HuH-7 (cell line): ENCODE measurements at regions not wholly inside any gene's neighbourhood (a gene's known extent, or its start where the extent isn't known, plus 50 kb on each side); places are given as distances from the start of the nearest gene placed in this dataset.

Experiments
- DNase-seq: peaks from one replicate; pipeline ENCODE4 v3.0.0; 2011; ENCODE audit warnings: low spot score

GRCh38 chr16:50878536-50878935 lies 136.7 kb downstream of the CYLD start:
- no peak for DNase-seq

- DNase-seq: no peak
Measured at GRCh38 chr16:50876263-50876662, 134.4 kb downstream of the CYLD start.

GRCh38 chr16:50868577-50868976 lies 126.7 kb downstream of the CYLD start:
- DNase-seq: no peak

- DNase-seq: no peak
Measured at GRCh38 chr16:50866806-50867205, 124.9 kb downstream of the CYLD start.

- no peak for DNase-seq
Measured at GRCh38 chr16:50864386-50864785, 122.5 kb downstream of the CYLD start.

- DNase-seq: no peak
Measured at GRCh38 chr16:50863644-50864144, 121.8 kb downstream of the CYLD start.

- DNase-seq: no peak
Measured at GRCh38 chr16:50862818-50863643, 121.1 kb downstream of the CYLD start.

- DNase-seq: no peak
Measured at GRCh38 chr16:50861970-50862411, 120.1 kb downstream of the CYLD start.

- DNase-seq: no peak
Measured at GRCh38 chr16:50861451-50861850, 119.6 kb downstream of the CYLD start.

- peak; percentile 15 for DNase-seq
Measured at GRCh38 chr16:50859628-50860360, 117.9 kb downstream of the CYLD start.

- no peak for DNase-seq
Measured at GRCh38 chr16:50858877-50859627, 117.2 kb downstream of the CYLD start.

- DNase-seq: no peak
Measured at GRCh38 chr16:50858376-50858775, 116.5 kb downstream of the CYLD start.

GRCh38 chr16:50857881-50858280 lies 116.0 kb downstream of the CYLD start:
- DNase-seq: no peak

- no peak for DNase-seq
Measured at GRCh38 chr16:50856991-50857390, 115.1 kb downstream of the CYLD start.

- no peak for DNase-seq
Measured at GRCh38 chr16:50853329-50853728, 111.4 kb downstream of the CYLD start.
